Right lobe of liver (tissue), 4 donors: ENCODE measurements at regions not wholly inside any gene's neighbourhood (a gene's known extent, or its start where the extent isn't known, plus 50 kb on each side); places are given as distances from the start of the nearest gene placed in this dataset.

Source experiments
- POLR2A ChIP-seq: fragments of 450-650 bp; IDR thresholded peaks from one replicate; pipeline ENCODE4 v1.6.1; 2017; ENCODE audit warnings: antibody characterized with exemption, mild to moderate bottlenecking
- TF ChIP-seq, protein P1 (sequence below), 4 donors: fragments of 200-600 bp in 3 of 4; fragments of 450-650 bp in 1 of 4; IDR thresholded peaks; one replicate each; pipeline versions ENCODE4 v1.5.1 to v1.8.0; 2016 to 2022; ENCODE audit warnings: antibody characterized with exemption in 4 of 4, mild to moderate bottlenecking in 2 of 4
- donor health status: DM: no; HTN: no; CAD: no.
- donor health status: DM: no; HTN: no; CAD: no.
- donor health status: DM: no; HTN: yes; CAD: no.

DNA sequence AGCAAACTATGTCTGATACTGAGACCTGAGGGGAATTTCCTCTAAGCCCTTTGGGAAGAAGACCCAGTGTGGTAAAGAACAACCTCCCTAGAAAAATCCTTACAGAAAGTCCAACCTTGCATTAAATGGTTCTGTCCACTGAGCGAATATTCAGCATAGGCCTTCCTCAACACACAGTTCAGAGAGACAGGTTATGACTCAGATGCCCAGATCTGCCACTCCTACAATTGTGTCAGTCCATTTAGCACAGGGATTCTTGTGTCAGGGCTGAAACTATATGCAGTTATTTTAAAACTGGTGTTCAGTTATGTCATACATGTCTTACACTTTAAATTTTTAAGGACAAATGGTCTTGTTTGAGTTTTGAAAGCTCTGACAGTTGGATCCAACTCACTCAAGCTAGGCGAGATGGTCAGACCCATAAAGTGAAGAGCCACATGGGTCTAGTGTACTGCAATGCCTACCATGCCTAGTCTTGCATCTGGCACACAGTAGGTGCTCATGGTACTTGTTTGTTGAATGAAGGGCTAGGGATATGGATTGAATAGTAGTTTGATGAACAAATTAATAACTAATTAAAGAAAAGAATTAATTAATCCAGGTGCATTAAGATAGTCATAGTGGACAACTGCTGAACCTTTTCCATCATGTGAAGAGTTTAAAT lies 207.5 kb upstream of the PWP1 start:
- TF ChIP-seq, protein P1, sequence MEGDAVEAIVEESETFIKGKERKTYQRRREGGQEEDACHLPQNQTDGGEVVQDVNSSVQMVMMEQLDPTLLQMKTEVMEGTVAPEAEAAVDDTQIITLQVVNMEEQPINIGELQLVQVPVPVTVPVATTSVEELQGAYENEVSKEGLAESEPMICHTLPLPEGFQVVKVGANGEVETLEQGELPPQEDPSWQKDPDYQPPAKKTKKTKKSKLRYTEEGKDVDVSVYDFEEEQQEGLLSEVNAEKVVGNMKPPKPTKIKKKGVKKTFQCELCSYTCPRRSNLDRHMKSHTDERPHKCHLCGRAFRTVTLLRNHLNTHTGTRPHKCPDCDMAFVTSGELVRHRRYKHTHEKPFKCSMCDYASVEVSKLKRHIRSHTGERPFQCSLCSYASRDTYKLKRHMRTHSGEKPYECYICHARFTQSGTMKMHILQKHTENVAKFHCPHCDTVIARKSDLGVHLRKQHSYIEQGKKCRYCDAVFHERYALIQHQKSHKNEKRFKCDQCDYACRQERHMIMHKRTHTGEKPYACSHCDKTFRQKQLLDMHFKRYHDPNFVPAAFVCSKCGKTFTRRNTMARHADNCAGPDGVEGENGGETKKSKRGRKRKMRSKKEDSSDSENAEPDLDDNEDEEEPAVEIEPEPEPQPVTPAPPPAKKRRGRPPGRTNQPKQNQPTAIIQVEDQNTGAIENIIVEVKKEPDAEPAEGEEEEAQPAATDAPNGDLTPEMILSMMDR (IDR thresholded peaks at IDR 0.05) = no peak
- TF ChIP-seq POLR2A = no peak
